ENCODE measurements at regions not wholly inside any gene's neighbourhood (a gene's known extent, or its start where the extent isn't known, plus 50 kb on each side); places are given as distances from the start of the nearest gene placed in this dataset.

GRCh38 chr2:164439885-164440284 is 181.4 kb downstream of the GRB14 start:
- no peak overlapping the region for H3K4me3 ChIP-seq (ENCODE audit: control insufficient read depth, low read depth, low read length)
- DNase-seq (ENCODE audit: low read depth), result no peak
- TF ChIP-seq CTCF (IDR thresholded peaks at IDR 0.05; ENCODE audit: control insufficient read depth, insufficient read depth, low read depth, low read length, missing control alignments), result no peak

- no peak for DNase-seq (ENCODE audit: low read depth)
- no peak overlapping the region for H3K4me3 ChIP-seq (ENCODE audit: control insufficient read depth, low read depth, low read length)
- no peak for TF ChIP-seq CTCF (IDR thresholded peaks at IDR 0.05; ENCODE audit: control insufficient read depth, insufficient read depth, low read depth, low read length, missing control alignments)
Measured at GRCh38 chr2:164439235-164439634, 182.0 kb downstream of the GRB14 start.

GRCh38 chr2:164438490-164439205 is 182.6 kb downstream of the GRB14 start:
- H3K4me3 ChIP-seq (ENCODE audit: control insufficient read depth, low read depth, low read length), result no peak overlapping the region
- DNase-seq (ENCODE audit: low read depth), result no peak
- no peak for TF ChIP-seq CTCF (IDR thresholded peaks at IDR 0.05; ENCODE audit: control insufficient read depth, insufficient read depth, low read depth, low read length, missing control alignments)

GRCh38 chr2:164436131-164436530 is 185.2 kb downstream of the GRB14 start:
- no peak for TF ChIP-seq CTCF (IDR thresholded peaks at IDR 0.05; ENCODE audit: control insufficient read depth, insufficient read depth, low read depth, low read length, missing control alignments)
- DNase-seq (ENCODE audit: low read depth), result no peak
- H3K4me3 ChIP-seq (ENCODE audit: control insufficient read depth, low read depth, low read length), result no peak overlapping the region

- peak; percentile 69 for TF ChIP-seq CTCF (IDR thresholded peaks at IDR 0.05; ENCODE audit: control insufficient read depth, insufficient read depth, low read depth, low read length, missing control alignments)
- no peak overlapping the region for H3K4me3 ChIP-seq (ENCODE audit: control insufficient read depth, low read depth, low read length)
- DNase-seq (ENCODE audit: low read depth), result peak; percentile 7
Measured at GRCh38 chr2:164430166-164430783, 191.0 kb downstream of the GRB14 start.

GRCh38 chr2:164429354-164429753 is 191.9 kb downstream of the GRB14 start:
- no peak overlapping the region for H3K4me3 ChIP-seq (ENCODE audit: control insufficient read depth, low read depth, low read length)
- no peak for DNase-seq (ENCODE audit: low read depth)
- TF ChIP-seq CTCF (IDR thresholded peaks at IDR 0.05; ENCODE audit: control insufficient read depth, insufficient read depth, low read depth, low read length, missing control alignments), result no peak
